ENCODE measurements at regions not wholly inside any gene's neighbourhood (a gene's known extent, or its start where the extent isn't known, plus 50 kb on each side); places are given as distances from the start of the nearest gene placed in this dataset.

GRCh38 chr4:14504162-14504561, 498.1 kb upstream of the CPEB2 start:
- DNase-seq = no peak

DNA sequence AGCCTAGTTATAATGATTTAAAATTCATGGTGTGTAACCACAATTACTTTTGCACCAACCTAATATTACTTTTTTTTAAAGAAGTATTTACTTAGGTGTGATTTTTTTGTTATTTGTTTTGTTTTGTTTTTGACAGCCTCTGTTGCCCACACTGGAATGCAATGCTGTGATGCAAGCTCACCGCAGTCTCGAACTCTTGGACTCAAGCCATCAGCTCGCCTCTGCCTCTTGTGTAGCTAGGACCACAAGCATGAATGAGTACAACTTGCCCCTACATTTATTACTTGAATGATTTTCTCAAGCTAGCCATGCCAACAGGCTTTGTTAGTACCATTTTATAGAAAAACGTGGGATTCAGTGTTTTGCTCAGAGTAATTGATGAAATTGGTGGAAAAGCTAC, 488.8 kb upstream of the CPEB2 start:
- no peak for DNase-seq

GRCh38 chr4:14515556-14515955, 486.7 kb upstream of the CPEB2 start:
- DNase-seq = no peak

- no peak for DNase-seq
These were observed 484.1 kb upstream of the CPEB2 start for GRCh38 chr4:14518136-14518535.

DNA sequence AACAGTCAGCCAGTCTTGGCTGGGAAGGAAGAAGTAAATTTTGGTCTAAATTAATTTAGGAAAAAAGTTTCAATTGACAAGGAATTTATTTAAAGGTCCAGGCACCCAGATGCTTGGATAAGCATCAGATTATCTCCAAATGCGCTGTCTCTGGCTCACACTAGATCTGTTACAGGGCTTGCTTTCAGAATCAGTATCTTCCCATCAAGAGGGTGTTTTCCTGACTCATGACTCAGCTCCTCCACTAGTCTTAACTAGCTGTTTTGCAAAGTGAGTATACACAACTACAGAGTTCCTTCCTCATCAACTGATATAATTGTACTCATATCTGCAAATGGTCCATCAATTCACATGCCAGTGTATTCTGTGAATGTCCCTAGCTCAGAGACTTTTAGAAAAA, 482.1 kb upstream of the CPEB2 start:
- no peak for DNase-seq

- no peak for DNase-seq
These were observed 478.0 kb upstream of the CPEB2 start for GRCh38 chr4:14524276-14524675.

DNA sequence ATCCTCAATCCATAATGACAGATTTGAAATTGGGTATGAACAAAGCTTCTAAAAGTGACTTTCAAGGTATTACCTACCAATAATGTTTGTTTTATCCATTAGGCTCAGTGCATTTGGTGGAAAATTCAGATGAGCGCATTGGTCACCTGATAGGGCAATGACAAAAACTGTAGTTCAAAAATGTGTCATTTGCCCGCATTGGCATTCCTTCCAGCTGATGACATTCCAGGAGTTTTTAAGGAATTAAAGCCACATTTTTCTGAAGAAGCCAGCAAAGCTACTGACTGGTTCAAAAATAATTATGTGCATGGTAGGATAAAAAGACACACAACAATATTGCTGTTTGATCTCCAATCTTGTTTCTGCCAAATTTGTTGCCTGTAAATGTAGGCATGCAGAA, 473.4 kb upstream of the CPEB2 start:
- no peak for DNase-seq

GRCh38 chr4:14529653-14530052, 472.6 kb upstream of the CPEB2 start:
- DNase-seq = no peak

DNA sequence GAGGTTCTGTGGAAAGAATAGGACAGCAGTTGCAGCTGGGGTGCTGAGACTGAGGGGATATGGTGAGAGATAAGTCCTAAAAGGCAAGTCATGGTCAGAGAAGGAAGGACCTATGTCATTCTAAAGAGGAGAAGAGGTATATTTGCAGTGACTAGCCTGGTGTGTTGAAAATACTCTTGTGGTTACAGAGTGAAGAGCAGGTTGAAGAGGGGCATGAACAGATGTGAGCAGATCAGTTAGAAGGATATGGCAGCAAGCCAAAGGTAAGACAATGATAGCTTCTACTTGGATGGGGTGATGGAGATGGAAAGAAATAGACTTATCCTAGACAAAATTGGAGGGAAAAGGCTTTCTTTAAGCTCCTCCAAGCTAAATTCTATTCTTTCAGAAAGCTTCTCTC, 469.8 kb upstream of the CPEB2 start:
- DNase-seq = no peak

GRCh38 chr4:14539246-14539645, 463.0 kb upstream of the CPEB2 start:
- DNase-seq = no peak

DNA sequence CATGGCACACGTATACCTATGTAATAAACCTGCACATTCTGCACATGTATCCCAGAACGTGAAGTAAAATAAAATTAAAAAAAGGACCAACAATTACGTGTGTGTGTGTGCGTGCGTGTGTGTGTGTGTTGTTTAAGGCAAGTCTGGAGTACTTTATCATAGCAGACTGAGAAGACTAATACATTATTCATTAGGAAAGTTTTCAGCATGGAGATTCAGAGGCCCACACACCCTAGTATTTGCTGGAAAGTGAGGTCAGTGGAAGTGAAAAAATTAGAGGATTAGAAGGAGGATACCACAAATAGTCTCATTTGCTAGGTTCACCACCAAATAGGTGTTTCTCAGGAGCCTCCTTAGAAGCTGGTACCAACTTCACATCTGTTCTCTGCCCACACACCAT, 457.1 kb upstream of the CPEB2 start:
- no peak for DNase-seq

GRCh38 chr4:14545807-14546206, 456.5 kb upstream of the CPEB2 start:
- DNase-seq = no peak

GRCh38 chr4:14552119-14552518, 450.2 kb upstream of the CPEB2 start:
- no peak for DNase-seq

- no peak for DNase-seq
These were observed 442.6 kb upstream of the CPEB2 start for GRCh38 chr4:14559646-14560045.

- no peak for DNase-seq
These were observed 441.7 kb upstream of the CPEB2 start for GRCh38 chr4:14560577-14560976.

GRCh38 chr4:14562901-14563300, 439.4 kb upstream of the CPEB2 start:
- DNase-seq = no peak

DNA sequence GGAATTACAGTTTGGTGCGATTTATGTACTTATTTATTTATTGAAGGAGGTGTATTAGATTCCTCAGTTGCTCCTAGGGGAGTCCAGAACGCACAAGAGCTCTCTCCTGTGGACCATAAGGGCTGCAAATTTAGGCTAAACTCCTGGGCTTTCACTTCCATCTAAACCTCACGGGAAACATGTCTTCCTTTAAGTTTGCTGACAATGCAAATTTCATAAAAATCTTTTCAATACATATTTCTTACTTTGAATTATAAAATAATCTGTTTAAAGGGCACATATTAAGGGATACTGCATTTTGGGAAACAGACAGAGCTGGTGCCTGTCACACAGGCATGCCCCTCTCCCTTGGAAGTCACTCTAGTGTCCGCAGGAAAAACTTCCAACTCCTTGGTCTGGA, 438.0 kb upstream of the CPEB2 start:
- no peak for DNase-seq

- DNase-seq = no peak
These were observed 435.8 kb upstream of the CPEB2 start for GRCh38 chr4:14566518-14566917.

DNA sequence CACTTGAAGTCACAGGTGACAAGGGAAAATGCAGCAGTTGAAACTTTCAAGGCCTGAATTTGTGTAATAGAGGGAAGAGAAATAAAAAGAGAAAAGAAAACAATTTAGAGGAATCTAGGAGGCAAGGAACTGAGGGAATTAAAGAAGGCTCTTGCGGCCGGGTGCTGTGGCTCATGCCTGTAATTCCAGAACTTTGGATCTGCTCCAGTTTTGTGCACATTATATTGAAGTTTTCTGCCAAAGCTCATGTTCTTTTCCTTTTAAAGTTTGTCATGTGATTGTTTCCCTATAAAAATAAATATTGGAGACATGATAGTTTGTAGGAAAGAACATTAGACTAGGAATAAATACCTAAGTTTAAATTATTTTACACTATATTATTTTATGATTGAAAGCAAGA, 433.9 kb upstream of the CPEB2 start:
- no peak for DNase-seq

GRCh38 chr4:14575289-14575688, 427.0 kb upstream of the CPEB2 start:
- DNase-seq = no peak

GRCh38 chr4:14575919-14576318, 426.4 kb upstream of the CPEB2 start:
- no peak for DNase-seq

- DNase-seq = no peak
These were observed 422.2 kb upstream of the CPEB2 start for GRCh38 chr4:14580061-14580460.

DNA sequence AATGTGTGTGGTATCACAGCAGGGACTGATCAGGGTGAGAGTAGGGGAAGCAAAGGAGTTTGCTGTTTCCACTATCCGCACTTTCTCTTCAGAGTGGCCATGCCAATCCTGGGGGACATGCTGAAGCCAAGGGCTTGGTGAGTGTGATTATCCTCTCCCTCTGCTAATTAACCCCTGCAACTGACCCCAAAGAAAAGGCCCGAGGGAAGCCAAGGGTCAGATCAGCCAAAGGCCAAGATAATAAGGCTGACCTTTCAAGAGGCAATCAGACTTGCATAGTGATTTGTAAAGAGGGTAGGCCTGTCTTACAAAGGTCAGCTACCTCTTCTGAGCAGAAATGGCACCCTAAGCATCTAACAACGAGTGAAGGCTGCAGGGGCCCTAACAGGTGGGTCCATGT, 420.5 kb upstream of the CPEB2 start:
- no peak for DNase-seq

DNA sequence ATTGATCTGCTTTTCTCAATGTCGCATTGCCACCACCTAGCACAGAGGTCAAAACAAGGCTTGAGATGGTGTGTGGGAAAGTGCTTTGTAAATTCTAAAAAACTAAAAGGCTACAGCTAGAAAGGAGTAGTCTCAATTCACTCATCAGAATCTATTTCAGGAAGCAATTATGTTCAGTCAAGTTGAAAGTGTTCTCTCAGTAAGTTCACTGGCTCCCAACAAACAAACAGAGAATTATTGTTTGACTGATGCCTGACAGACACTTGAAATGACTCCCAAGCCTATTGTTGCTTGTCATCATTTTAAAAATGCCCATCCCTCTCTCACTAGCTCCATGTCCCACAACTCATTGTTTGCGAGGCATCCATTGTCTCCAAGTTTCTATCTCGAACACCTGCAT, 419.6 kb upstream of the CPEB2 start:
- DNase-seq = no peak

DNA sequence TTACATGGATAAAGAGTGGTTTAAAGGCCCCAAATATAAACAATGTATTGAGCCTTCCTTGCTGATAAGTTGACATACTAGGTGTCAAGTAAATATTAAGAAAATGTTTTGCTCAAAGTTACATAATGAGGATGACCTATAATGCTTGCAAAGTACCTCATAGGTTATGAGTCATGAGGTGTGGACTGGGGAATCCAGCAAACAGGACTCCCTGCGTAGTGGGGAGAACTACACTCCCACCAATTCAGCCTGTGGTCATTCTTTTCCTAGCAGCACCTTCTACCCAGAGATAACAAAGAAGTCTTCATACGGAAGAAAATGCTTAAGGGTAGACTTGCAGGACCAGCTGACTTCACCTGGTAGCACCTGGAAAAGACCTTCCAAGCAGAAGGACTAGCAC, 418.9 kb upstream of the CPEB2 start:
- no peak for DNase-seq

DNA sequence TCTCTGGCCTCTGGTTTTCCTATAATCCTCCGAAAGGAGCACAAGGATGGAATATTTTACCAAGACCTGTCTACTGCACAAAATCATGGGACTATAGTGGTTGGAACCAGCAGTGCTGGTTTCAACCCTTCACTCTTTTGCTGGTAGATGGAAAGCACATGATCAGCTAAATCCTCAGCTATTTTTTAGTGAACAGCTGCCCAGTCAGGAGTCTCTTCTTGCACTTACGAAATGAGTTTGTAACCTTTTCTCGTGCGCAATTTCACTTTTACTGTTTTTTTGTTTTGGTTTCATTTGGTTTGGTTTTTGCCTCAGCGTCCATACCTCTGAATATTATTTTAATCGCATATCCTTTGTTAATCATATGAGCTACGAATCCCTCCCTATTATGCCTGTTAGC, 418.5 kb upstream of the CPEB2 start:
- no peak for DNase-seq

Data from activated effector memory CD4-positive, alpha-beta T cell treated with Interleukin-2 at 50 U/mL for 16 hours (primary cell).